Suprapubic skin (tissue), 3 donors: ENCODE measurements at regions not wholly inside any gene's neighbourhood (a gene's known extent, or its start where the extent isn't known, plus 50 kb on each side); places are given as distances from the start of the nearest gene placed in this dataset.

Source experiments
- EP300 ChIP-seq: sonication (generic); formaldehyde crosslinking; IDR thresholded peaks from one replicate; pipeline ENCODE4 v1.6.1; 2017; ENCODE audit warnings: antibody characterized with exemption
- POLR2A ChIP-seq, 2 donors: fragments of 450-650 bp; IDR thresholded peaks; one replicate each; pipeline ENCODE4 v1.6.1; 2017; ENCODE audit warnings: antibody characterized with exemption in 2 of 2, mild to moderate bottlenecking in 2 of 2, moderate library complexity in 2 of 2
- TF ChIP-seq, protein P1 (sequence below), 2 donors: fragments of 200-600 bp in 1 of 2; fragments of 450-650 bp in 1 of 2; sonication (generic) in 1 of 2; IDR thresholded peaks; one replicate each; pipeline ENCODE4 v1.5.1; 2016 to 2019; ENCODE audit warnings: antibody characterized with exemption in 2 of 2, mild to moderate bottlenecking in 1 of 2, moderate library complexity in 1 of 2

DNA sequence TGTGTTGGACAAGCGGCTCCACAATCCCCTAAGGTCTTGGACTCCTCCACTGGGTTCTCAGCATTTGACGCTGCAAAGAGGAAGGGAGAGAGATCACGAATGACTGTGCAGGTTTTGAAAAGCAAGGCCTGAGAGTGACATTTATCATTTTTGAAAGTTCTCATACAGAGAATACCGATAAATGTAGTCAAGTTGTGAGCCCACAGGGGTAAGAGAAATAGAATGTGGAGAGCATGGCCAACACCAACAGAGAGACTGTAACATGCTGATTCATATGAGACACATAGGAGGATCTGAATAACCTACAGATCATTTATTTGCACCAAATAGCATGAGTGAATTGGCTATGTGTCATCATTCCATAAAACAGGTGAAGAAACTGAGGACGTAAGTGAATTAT lies 230.5 kb upstream of the MBL2 start:
- TF ChIP-seq, protein P1, sequence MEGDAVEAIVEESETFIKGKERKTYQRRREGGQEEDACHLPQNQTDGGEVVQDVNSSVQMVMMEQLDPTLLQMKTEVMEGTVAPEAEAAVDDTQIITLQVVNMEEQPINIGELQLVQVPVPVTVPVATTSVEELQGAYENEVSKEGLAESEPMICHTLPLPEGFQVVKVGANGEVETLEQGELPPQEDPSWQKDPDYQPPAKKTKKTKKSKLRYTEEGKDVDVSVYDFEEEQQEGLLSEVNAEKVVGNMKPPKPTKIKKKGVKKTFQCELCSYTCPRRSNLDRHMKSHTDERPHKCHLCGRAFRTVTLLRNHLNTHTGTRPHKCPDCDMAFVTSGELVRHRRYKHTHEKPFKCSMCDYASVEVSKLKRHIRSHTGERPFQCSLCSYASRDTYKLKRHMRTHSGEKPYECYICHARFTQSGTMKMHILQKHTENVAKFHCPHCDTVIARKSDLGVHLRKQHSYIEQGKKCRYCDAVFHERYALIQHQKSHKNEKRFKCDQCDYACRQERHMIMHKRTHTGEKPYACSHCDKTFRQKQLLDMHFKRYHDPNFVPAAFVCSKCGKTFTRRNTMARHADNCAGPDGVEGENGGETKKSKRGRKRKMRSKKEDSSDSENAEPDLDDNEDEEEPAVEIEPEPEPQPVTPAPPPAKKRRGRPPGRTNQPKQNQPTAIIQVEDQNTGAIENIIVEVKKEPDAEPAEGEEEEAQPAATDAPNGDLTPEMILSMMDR (IDR thresholded peaks at IDR 0.05) = no peak
- TF ChIP-seq POLR2A (IDR thresholded peaks at IDR 0.05) = no peak
- TF ChIP-seq EP300 = no peak
